T-helper 2 cell treated with Interferon-gamma antibody and Interleukin-4, amounts not matched to agents 5 μg/mL and 100 μg/mL, for 36 hours (primary cell): ENCODE measurements at regions not wholly inside any gene's neighbourhood (a gene's known extent, or its start where the extent isn't known, plus 50 kb on each side); places are given as distances from the start of the nearest gene placed in this dataset.
A peak's percentile ranks its signal among the peaks of the same experiment; 100 is the strongest.

Experiments used
- DNase-seq: peaks from one replicate; pipeline ENCODE4 v3.0.0; 2021; ENCODE audit warnings: low spot score
- H3K27ac Mint-ChIP-seq: one replicate; pipeline ENCODE4 v1.8.0; 2021; ENCODE audit warnings: mild to moderate bottlenecking, mixed read lengths
- H3K27me3 Mint-ChIP-seq: one replicate; pipeline ENCODE4 v1.8.0; 2021; ENCODE audit warnings: low read depth, mixed read lengths
- H3K36me3 Mint-ChIP-seq: one replicate; pipeline ENCODE4 v1.8.0; 2021; ENCODE audit warnings: low read depth, mixed read lengths
- H3K4me1 Mint-ChIP-seq: one replicate; pipeline ENCODE4 v1.8.0; 2021; ENCODE audit warnings: low read depth, mixed read lengths
- H3K4me3 Mint-ChIP-seq: one replicate; pipeline ENCODE4 v1.8.0; 2022; ENCODE audit warnings: mild to moderate bottlenecking, moderate library complexity, mixed read lengths
- H3K9me3 Mint-ChIP-seq: one replicate; pipeline ENCODE4 v1.8.0; 2021; ENCODE audit warnings: mixed read lengths

- Mint-ChIP-seq H3K36me3 (no peaks in the 10 kb centered on the region), H3K9me3 (no peaks in the 10 kb centered on the region), H3K27ac (no peak overlapping the region), H3K27me3 (peaks cover 13% of the 10 kb centered on the region), H3K4me3 (no peak overlapping the region), H3K4me1 (peaks cover 2% of the 10 kb centered on the region)
- DNase-seq: no peak
These were observed 471.9 kb downstream of the MIAT start for GRCh38 chr22:27129266-27129665.

- no peak for DNase-seq
- H3K4me3 Mint-ChIP-seq: no peak overlapping the region
- H3K36me3 Mint-ChIP-seq: no peaks in the 10 kb centered on the region
- H3K9me3 Mint-ChIP-seq: no peaks in the 10 kb centered on the region
- peaks cover 2% of the 10 kb centered on the region for H3K4me1 Mint-ChIP-seq
- H3K27ac Mint-ChIP-seq: no peak overlapping the region
- H3K27me3 Mint-ChIP-seq: peaks cover 6% of the 10 kb centered on the region
These were observed 473.5 kb downstream of the MIAT start for GRCh38 chr22:27130906-27131305.

- DNase-seq: no peak
- Mint-ChIP-seq H3K9me3 (peaks cover under 1% of the 10 kb centered on the region), H3K4me3 (no peak overlapping the region), H3K27ac (no peak overlapping the region), H3K27me3 (peaks cover 4% of the 10 kb centered on the region), H3K36me3 (no peaks in the 10 kb centered on the region), H3K4me1 (peaks cover 2% of the 10 kb centered on the region)
These were observed 474.0 kb downstream of the MIAT start for GRCh38 chr22:27131346-27131745.

- Mint-ChIP-seq H3K36me3 (no peaks in the 10 kb centered on the region), H3K4me3 (no peak overlapping the region), H3K4me1 (peaks cover 2% of the 10 kb centered on the region), H3K9me3 (peaks cover 6% of the 10 kb centered on the region), H3K27me3 (no peaks in the 10 kb centered on the region), H3K27ac (no peak overlapping the region)
- no peak for DNase-seq
These were observed 475.0 kb downstream of the MIAT start for GRCh38 chr22:27132400-27132799.

- Mint-ChIP-seq H3K36me3 (no peaks in the 10 kb centered on the region), H3K4me3 (no peak overlapping the region), H3K27me3 (no peaks in the 10 kb centered on the region), H3K27ac (no peak overlapping the region), H3K4me1 (peaks cover 2% of the 10 kb centered on the region), H3K9me3 (peaks cover 6% of the 10 kb centered on the region)
- DNase-seq: no peak
These were observed 475.6 kb downstream of the MIAT start for GRCh38 chr22:27133019-27133431.

GRCh38 chr22:27133681-27134314 is 476.4 kb downstream of the MIAT start:
- no peak for DNase-seq
- Mint-ChIP-seq H3K9me3 (peaks cover 6% of the 10 kb centered on the region), H3K36me3 (no peaks in the 10 kb centered on the region), H3K4me1 (peaks cover 2% of the 10 kb centered on the region), H3K27ac (no peak overlapping the region), H3K27me3 (no peaks in the 10 kb centered on the region), H3K4me3 (no peak overlapping the region)

GRCh38 chr22:27134315-27134701 is 476.9 kb downstream of the MIAT start:
- Mint-ChIP-seq H3K4me1 (peaks cover 2% of the 10 kb centered on the region), H3K36me3 (no peaks in the 10 kb centered on the region), H3K27ac (no peak overlapping the region), H3K27me3 (no peaks in the 10 kb centered on the region), H3K4me3 (no peak overlapping the region), H3K9me3 (peaks cover 6% of the 10 kb centered on the region)
- peak; percentile 6 for DNase-seq

GRCh38 chr22:27135031-27135981 is 477.9 kb downstream of the MIAT start:
- Mint-ChIP-seq H3K4me1 (peaks cover 2% of the 10 kb centered on the region), H3K27ac (no peak overlapping the region), H3K36me3 (no peaks in the 10 kb centered on the region), H3K4me3 (no peak overlapping the region), H3K27me3 (no peaks in the 10 kb centered on the region), H3K9me3 (peaks cover 6% of the 10 kb centered on the region)
- DNase-seq: no peak

GRCh38 chr22:27136596-27136995 is 479.2 kb downstream of the MIAT start:
- no peak for DNase-seq
- H3K27ac Mint-ChIP-seq: no peak overlapping the region
- no peaks in the 10 kb centered on the region for H3K36me3 Mint-ChIP-seq
- H3K4me3 Mint-ChIP-seq: no peak overlapping the region
- peaks cover 2% of the 10 kb centered on the region for H3K4me1 Mint-ChIP-seq
- H3K27me3 Mint-ChIP-seq: no peaks in the 10 kb centered on the region
- peaks cover 6% of the 10 kb centered on the region for H3K9me3 Mint-ChIP-seq

- H3K36me3 Mint-ChIP-seq: no peaks in the 10 kb centered on the region
- peaks cover 2% of the 10 kb centered on the region for H3K4me1 Mint-ChIP-seq
- peaks cover 6% of the 10 kb centered on the region for H3K9me3 Mint-ChIP-seq
- no peak overlapping the region for H3K27ac Mint-ChIP-seq
- H3K27me3 Mint-ChIP-seq: no peaks in the 10 kb centered on the region
- no peak for DNase-seq
- H3K4me3 Mint-ChIP-seq: no peak overlapping the region
These were observed 480.5 kb downstream of the MIAT start for GRCh38 chr22:27137871-27138337.

- Mint-ChIP-seq H3K36me3 (no peaks in the 10 kb centered on the region), H3K4me3 (no peak overlapping the region), H3K27ac (no peak overlapping the region), H3K9me3 (peaks cover 6% of the 10 kb centered on the region), H3K4me1 (peaks cover 2% of the 10 kb centered on the region), H3K27me3 (no peaks in the 10 kb centered on the region)
- DNase-seq: no peak
These were observed 481.1 kb downstream of the MIAT start for GRCh38 chr22:27138471-27138870.

GRCh38 chr22:27139935-27140511 is 482.6 kb downstream of the MIAT start:
- Mint-ChIP-seq H3K4me3 (no peak overlapping the region), H3K9me3 (peaks cover 6% of the 10 kb centered on the region), H3K36me3 (no peaks in the 10 kb centered on the region), H3K27me3 (no peaks in the 10 kb centered on the region), H3K4me1 (no peaks in the 10 kb centered on the region), H3K27ac (no peak overlapping the region)
- no peak for DNase-seq

- Mint-ChIP-seq H3K4me3 (no peak overlapping the region), H3K36me3 (no peaks in the 10 kb centered on the region), H3K27ac (no peak overlapping the region), H3K4me1 (no peaks in the 10 kb centered on the region), H3K9me3 (no peaks in the 10 kb centered on the region), H3K27me3 (no peaks in the 10 kb centered on the region)
- no peak for DNase-seq
These were observed 484.9 kb downstream of the MIAT start for GRCh38 chr22:27142286-27142685.

- Mint-ChIP-seq H3K4me1 (no peaks in the 10 kb centered on the region), H3K36me3 (no peaks in the 10 kb centered on the region), H3K9me3 (peaks cover 4% of the 10 kb centered on the region), H3K4me3 (no peak overlapping the region), H3K27ac (no peak overlapping the region), H3K27me3 (peaks cover 1% of the 10 kb centered on the region)
- no peak for DNase-seq
These were observed 486.9 kb downstream of the MIAT start for GRCh38 chr22:27144321-27144720.
